ENCODE measurements at regions not wholly inside any gene's neighbourhood (a gene's known extent, or its start where the extent isn't known, plus 50 kb on each side); places are given as distances from the start of the nearest gene placed in this dataset.

DNA sequence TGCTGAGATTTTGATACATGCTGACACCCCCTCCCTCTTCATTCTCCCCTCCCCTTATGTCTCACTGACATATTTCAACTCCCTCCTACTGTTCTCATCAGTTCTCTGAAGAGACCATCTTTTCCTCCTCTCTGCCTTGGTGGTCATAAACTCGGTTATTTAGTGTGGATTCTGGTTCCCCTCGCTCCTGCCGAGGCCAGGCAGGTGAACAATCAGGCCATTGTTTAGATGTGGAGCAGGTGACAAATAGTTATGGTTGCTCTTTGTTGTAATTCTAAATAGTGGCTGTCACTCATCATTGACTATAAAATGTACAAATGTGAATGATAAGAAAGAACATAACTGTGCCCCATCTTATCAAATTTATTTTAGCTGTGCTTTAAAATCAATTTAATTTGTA is 324.6 kb downstream of the BCOR start:
- DNase-seq (ENCODE audit: low spot score): no peak
- no peak for TF ChIP-seq CTCF (IDR thresholded peaks at IDR 0.05)
- no peak for ATAC-seq (ENCODE audit: low FRiP score)

DNA sequence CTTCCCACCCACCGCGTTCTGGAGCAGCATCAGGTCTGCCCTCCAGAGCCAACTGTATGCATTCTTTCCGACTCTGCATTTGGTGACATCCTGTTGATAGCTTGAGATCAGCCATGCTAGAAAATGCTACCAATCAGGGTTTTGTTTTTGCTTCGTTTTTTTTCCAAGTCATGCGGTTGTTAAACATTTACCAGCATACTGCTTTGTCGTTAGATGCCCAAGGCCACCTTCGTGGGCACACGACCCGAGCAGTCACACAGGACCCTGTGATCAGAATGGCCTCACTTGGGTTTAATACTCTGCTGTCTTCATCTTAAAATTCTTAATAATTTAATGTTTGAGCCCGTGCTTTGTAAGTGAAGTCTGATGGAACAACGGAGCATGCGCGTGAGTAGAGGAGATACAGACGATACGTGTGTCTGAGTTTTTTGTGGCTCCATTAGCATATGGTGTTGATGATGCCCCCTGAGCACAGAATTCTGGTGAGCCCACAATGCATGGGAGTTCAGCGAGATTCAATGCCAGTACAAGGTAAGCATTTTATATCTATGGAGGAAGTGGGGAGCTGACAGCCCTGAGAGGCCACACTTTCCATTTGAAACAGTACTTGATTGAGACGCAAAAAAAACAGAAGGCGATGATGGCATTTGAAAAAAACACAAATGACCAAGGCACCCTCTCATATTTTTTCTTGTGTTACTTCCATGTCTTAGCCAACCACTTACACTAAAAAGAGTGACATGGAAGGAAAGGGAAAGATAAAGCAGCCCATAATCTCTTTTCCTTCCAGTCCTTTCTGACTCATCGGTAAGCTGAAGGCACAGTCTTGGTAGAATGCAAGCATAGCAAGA is 323.6 kb downstream of the BCOR start:
- no peak for TF ChIP-seq CTCF (IDR thresholded peaks at IDR 0.05)
- no peak for ATAC-seq (ENCODE audit: low FRiP score)
- no peak for DNase-seq (ENCODE audit: low spot score)

GRCh38 chrX:39774774-39775328 is 322.9 kb downstream of the BCOR start:
- no peak for TF ChIP-seq CTCF (IDR thresholded peaks at IDR 0.05)
- DNase-seq (ENCODE audit: low spot score) (no peak), ATAC-seq (ENCODE audit: low FRiP score) (no peak)

- TF ChIP-seq CTCF (IDR thresholded peaks at IDR 0.05): no peak
- no peak for ATAC-seq (ENCODE audit: low FRiP score)
- DNase-seq (ENCODE audit: low spot score): no peak
These were observed 320.1 kb downstream of the BCOR start for GRCh38 chrX:39777623-39778025.

DNA sequence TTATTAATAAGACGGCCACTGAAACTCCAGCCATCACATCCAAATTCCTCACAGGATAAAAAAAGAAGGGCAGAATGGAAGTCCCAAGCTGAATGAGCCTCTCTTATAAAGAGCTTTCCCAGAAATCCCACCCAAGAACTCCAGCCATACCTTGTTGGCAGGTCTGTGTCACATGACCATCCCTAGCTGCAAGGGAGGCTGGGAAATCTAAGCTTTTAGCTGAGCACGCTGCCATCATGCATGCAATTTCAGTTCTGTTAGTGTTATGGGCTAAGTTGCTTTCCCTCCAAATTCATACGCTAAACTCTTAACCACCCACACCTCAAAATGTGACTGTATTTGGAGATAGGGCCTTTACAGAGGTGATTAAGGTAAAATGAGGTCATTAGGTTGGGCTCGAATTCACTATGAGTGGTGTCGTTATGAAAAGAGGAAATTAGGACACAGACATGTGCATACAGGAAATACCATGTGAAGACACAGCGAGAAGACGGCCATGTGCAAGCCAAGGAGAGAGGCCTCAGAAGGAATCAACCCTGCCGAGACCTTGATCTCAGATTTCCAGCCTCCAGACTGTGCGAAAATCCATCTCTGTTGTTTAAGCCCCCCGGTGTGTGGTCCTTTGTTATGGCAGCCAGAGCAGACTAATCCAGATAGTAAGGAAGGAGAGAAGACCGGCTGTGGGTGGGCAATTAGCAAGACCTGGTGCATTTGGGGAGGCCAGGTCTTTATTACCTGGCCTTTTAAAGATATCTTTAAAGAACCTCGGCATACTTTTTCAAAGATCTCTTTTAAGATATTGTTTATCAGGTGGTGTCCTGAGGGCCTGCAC is 317.6 kb downstream of the BCOR start:
- TF ChIP-seq CTCF (IDR thresholded peaks at IDR 0.05): no peak
- no peak for ATAC-seq (ENCODE audit: low FRiP score)
- no peak for DNase-seq (ENCODE audit: low spot score)

DNA sequence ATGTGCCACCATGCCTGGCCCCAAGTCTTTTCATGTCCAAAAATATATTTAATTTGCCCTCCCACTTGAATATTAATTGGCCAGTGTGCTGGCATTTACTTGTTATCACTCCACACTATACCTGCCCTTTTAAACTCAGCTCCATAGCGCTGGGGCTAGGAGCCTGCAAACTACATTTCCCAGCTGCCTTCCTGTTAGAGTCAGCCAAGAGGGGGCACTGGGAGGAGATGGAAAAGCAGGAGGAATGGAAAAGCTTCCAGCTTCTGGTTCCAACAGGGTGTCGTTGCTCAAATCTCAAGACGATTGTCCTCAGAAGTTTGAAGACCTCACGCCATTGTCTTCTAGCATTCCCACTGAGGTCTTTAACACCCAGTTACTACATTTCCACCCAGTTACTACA is 315.5 kb downstream of the BCOR start:
- DNase-seq (ENCODE audit: low spot score): no peak
- no peak for TF ChIP-seq CTCF (IDR thresholded peaks at IDR 0.05)
- ATAC-seq (ENCODE audit: low FRiP score): no peak
